HEK293 (cell line): ENCODE measurements at regions not wholly inside any gene's neighbourhood (a gene's known extent, or its start where the extent isn't known, plus 50 kb on each side); places are given as distances from the start of the nearest gene placed in this dataset.

Source experiments
- CTCF ChIA-PET: fragments of 350-600 bp; formaldehyde crosslinking; extraction: SDS; loops from one replicate; lab custom pipeline; 2021; ENCODE audit warnings: antibody characterized with exemption; lab: Yijun Ruan, JAX
- POLR2A ChIA-PET: fragments of 300-600 bp; formaldehyde crosslinking; extraction: SDS; loops from one replicate; lab custom pipeline; 2020; ENCODE audit warnings: antibody characterized with exemption, inconsistent platforms; lab: Yijun Ruan, JAX
- H3K27ac ChIP-seq: fragments of 200-500 bp; sonication (Bioruptor generic); 2 replicates; pipeline ENCODE4 v1.5.1; 2014; ENCODE audit warnings: low read depth, low read length, control low read depth, inconsistent platforms; ENCODE audit errors: extremely low read depth
- H3K36me3 ChIP-seq, 2 experiments: fragments of 200-500 bp in 1 of 2; sonication (Bioruptor generic) in 1 of 2; 1 replicate in 1 of 2; 2 replicates in 1 of 2; pipeline ENCODE4 v1.5.1; 2014 to 2017; ENCODE audit warnings: inconsistent platforms in 2 of 2, low read length in 2 of 2; ENCODE audit not compliant: control insufficient read depth in 2 of 2, insufficient read depth in 1 of 2
- H3K4me1 ChIP-seq: fragments of 200-500 bp; sonication (Bioruptor generic); 2 replicates; pipeline ENCODE4 v1.5.1; 2014; ENCODE audit warnings: mild to moderate bottlenecking, low read length, inconsistent platforms; ENCODE audit not compliant: control insufficient read depth, insufficient read depth
- H3K4me3 ChIP-seq: 2 replicates; pipeline ENCODE4 v1.5.1; 2011; ENCODE audit warnings: low read depth, mild to moderate bottlenecking, control low read depth, low read length, moderate library complexity
- H3K9me3 ChIP-seq: fragments of 200-500 bp; sonication (Bioruptor generic); 2 replicates; pipeline ENCODE4 v1.5.1; 2014; ENCODE audit warnings: low read depth, low read length, inconsistent platforms; ENCODE audit not compliant: control insufficient read depth, insufficient read depth
- BCL11A ChIP-seq: fragments of 450-650 bp; formaldehyde crosslinking; IDR thresholded peaks from 2 replicates; pipeline ENCODE4 v1.5.1; 2016; ENCODE audit warnings: low read depth, missing biosample characterization, missing genetic modification characterization
- EGR2 ChIP-seq: fragments of 450-650 bp; formaldehyde crosslinking; IDR thresholded peaks from 2 replicates; pipeline ENCODE4 v1.5.1; 2016; ENCODE audit warnings: low read depth, missing biosample characterization, missing genetic modification characterization
- FEZF1 ChIP-seq: fragments of 450-650 bp; formaldehyde crosslinking; IDR thresholded peaks from 2 replicates; pipeline ENCODE4 v1.5.1; 2016; ENCODE audit warnings: missing biosample characterization, missing genetic modification characterization
- GLIS2 ChIP-seq: fragments of 450-650 bp; formaldehyde crosslinking; IDR thresholded peaks from 2 replicates; pipeline ENCODE4 v1.5.1; 2016; ENCODE audit warnings: missing biosample characterization, missing genetic modification characterization
- SETDB1 ChIP-seq: IDR thresholded peaks from one replicate; pipeline ENCODE4 v1.6.1; 2017; ENCODE audit warnings: mild to moderate bottlenecking, low read length, moderate library complexity, mixed read lengths; ENCODE audit not compliant: insufficient read length
- SP7 ChIP-seq: fragments of 450-650 bp; formaldehyde crosslinking; IDR thresholded peaks from 2 replicates; pipeline ENCODE4 v1.5.1; 2016; ENCODE audit warnings: missing biosample characterization, missing genetic modification characterization
- YY2 ChIP-seq: fragments of 450-650 bp; formaldehyde crosslinking; IDR thresholded peaks from 2 replicates; pipeline ENCODE4 v1.5.1; 2016; ENCODE audit warnings: missing biosample characterization, missing genetic modification characterization
- ZBTB6 ChIP-seq: fragments of 450-650 bp; formaldehyde crosslinking; IDR thresholded peaks from 2 replicates; pipeline ENCODE4 v1.5.1; 2017; ENCODE audit warnings: missing biosample characterization, missing genetic modification characterization
- ZBTB7A ChIP-seq: fragments of 450-650 bp; formaldehyde crosslinking; IDR thresholded peaks from 2 replicates; pipeline ENCODE4 v1.5.1; 2016; ENCODE audit warnings: low read depth, missing biosample characterization, missing genetic modification characterization
- ZBTB8A ChIP-seq: fragments of 450-650 bp; formaldehyde crosslinking; IDR thresholded peaks from 2 replicates; pipeline ENCODE4 v1.5.1; 2016; ENCODE audit warnings: missing biosample characterization, missing genetic modification characterization
- ZIC2 ChIP-seq: fragments of 450-650 bp; formaldehyde crosslinking; IDR thresholded peaks from 2 replicates; pipeline ENCODE4 v1.5.1; 2016; ENCODE audit warnings: missing biosample characterization, missing genetic modification characterization
- ZNF10 ChIP-seq: fragments of 450-650 bp; formaldehyde crosslinking; IDR thresholded peaks from 2 replicates; pipeline ENCODE4 v1.5.1; 2017; ENCODE audit warnings: missing biosample characterization, missing genetic modification characterization
- ZNF16 ChIP-seq: fragments of 450-650 bp; formaldehyde crosslinking; IDR thresholded peaks from 2 replicates; pipeline ENCODE4 v1.5.1; 2016; ENCODE audit warnings: low read depth, missing biosample characterization, missing genetic modification characterization
- ZNF23 ChIP-seq: fragments of 450-650 bp; formaldehyde crosslinking; IDR thresholded peaks from 2 replicates; pipeline ENCODE4 v1.5.1; 2016; ENCODE audit warnings: missing biosample characterization, missing genetic modification characterization, borderline replicate concordance
- ZNF239 ChIP-seq: fragments of 450-650 bp; formaldehyde crosslinking; IDR thresholded peaks from 2 replicates; pipeline ENCODE4 v1.5.1; 2016; ENCODE audit warnings: missing biosample characterization, missing genetic modification characterization
- ZNF37A ChIP-seq: fragments of 450-650 bp; IDR thresholded peaks from 2 replicates; pipeline ENCODE4 v1.5.1; 2018; ENCODE audit warnings: missing biosample characterization, missing genetic modification characterization
- ZNF473 ChIP-seq: fragments of 450-650 bp; formaldehyde crosslinking; IDR thresholded peaks from 2 replicates; pipeline ENCODE4 v1.5.1; 2017; ENCODE audit warnings: missing biosample characterization, missing genetic modification characterization
- ZNF48 ChIP-seq: fragments of 450-650 bp; formaldehyde crosslinking; IDR thresholded peaks from 2 replicates; pipeline ENCODE4 v1.5.1; 2016; ENCODE audit warnings: missing biosample characterization, missing genetic modification characterization
- ZNF521 ChIP-seq: fragments of 450-650 bp; formaldehyde crosslinking; IDR thresholded peaks from 2 replicates; pipeline ENCODE4 v1.5.1; 2017; ENCODE audit warnings: missing biosample characterization, mild to moderate bottlenecking, missing genetic modification characterization
- ZNF621 ChIP-seq: fragments of 450-650 bp; formaldehyde crosslinking; IDR thresholded peaks from 2 replicates; pipeline ENCODE4 v1.5.1; 2017; ENCODE audit warnings: missing biosample characterization, missing genetic modification characterization
- ZNF629 ChIP-seq: fragments of 450-650 bp; formaldehyde crosslinking; IDR thresholded peaks from 2 replicates; pipeline ENCODE4 v1.5.1; 2017; ENCODE audit warnings: missing biosample characterization, missing genetic modification characterization
- ZNF664 ChIP-seq: fragments of 450-650 bp; formaldehyde crosslinking; IDR thresholded peaks from 2 replicates; pipeline ENCODE4 v1.5.1; 2016; ENCODE audit warnings: missing biosample characterization, missing genetic modification characterization
- ZNF776 ChIP-seq: fragments of 450-650 bp; formaldehyde crosslinking; IDR thresholded peaks from 2 replicates; pipeline ENCODE4 v1.5.0; 2017; ENCODE audit warnings: missing biosample characterization, missing genetic modification characterization, borderline replicate concordance

- H3K4me1 ChIP-seq, result no peaks in the 10 kb centered on the region
- H3K36me3 ChIP-seq, result no peaks in the 10 kb centered on the region
- H3K27ac ChIP-seq, result no peak overlapping the region
- H3K9me3 ChIP-seq, result no peaks in the 10 kb centered on the region
- TF ChIP-seq GLIS2 (tag by site-specific recombination), result no peak
- ChIA-PET POLR2A (no interaction called here), CTCF (no interaction called here)
- H3K4me3 ChIP-seq, result no peak overlapping the region
Measured at GRCh38 chr6:156258981-156259380, 518.2 kb upstream of the ARID1B start.

- no peak overlapping the region for H3K4me3 ChIP-seq
- H3K4me1 ChIP-seq, result no peaks in the 10 kb centered on the region
- no peaks in the 10 kb centered on the region; the same call in 1 of the 2 replicates for H3K9me3 ChIP-seq
- CTCF ChIA-PET, result interaction anchor here (0.5 to 0.6 kb wide), 2 partner anchors 52 to 402 kb away, joined by 3 to 4 read pairs; no protein-coding TSS in a partner anchor
- POLR2A ChIA-PET, result no interaction called here
- TF ChIP-seq ZNF776 (tag by site-specific recombination) (no peak), ZNF521 (no peak), SP7 (no peak), YY2 (tag by site-specific recombination) (no peak), ZBTB8A (no peak), ZBTB6 (tag by site-specific recombination) (no peak), EGR2 (tag by site-specific recombination) (no peak), ZNF48 (no peak), ZNF23 (tag by site-specific recombination) (no peak), ZNF621 (tag by site-specific recombination) (no peak), BCL11A (no peak), ZNF664 (tag by site-specific recombination) (no peak), SETDB1 (no peak), ZNF473 (no peak), ZBTB7A (no peak)
- no peaks in the 10 kb centered on the region for H3K36me3 ChIP-seq
- no peak overlapping the region for H3K27ac ChIP-seq
Measured at GRCh38 chr6:156256161-156256560, 521.0 kb upstream of the ARID1B start.

- Histone ChIP-seq H3K9me3 (no peaks in the 10 kb centered on the region; the same call in 1 of the 2 replicates), H3K36me3 (no peaks in the 10 kb centered on the region), H3K4me3 (no peak overlapping the region), H3K27ac (no peak overlapping the region), H3K4me1 (no peaks in the 10 kb centered on the region)
- CTCF ChIA-PET, result no interaction called here
- POLR2A ChIA-PET, result no interaction called here
- no peak for TF ChIP-seq ZNF629 (tag by site-specific recombination)
- TF ChIP-seq ZNF239 (tag by site-specific recombination), result no peak
- TF ChIP-seq ZNF37A (tag by site-specific recombination), result no peak
- no peak for TF ChIP-seq ZIC2 (tag by site-specific recombination)
- no peak for TF ChIP-seq FEZF1
Measured at GRCh38 chr6:156254240-156254639, 522.9 kb upstream of the ARID1B start.

GRCh38 chr6:156250593-156250992 is 526.6 kb upstream of the ARID1B start:
- no peak overlapping the region for H3K4me3 ChIP-seq
- H3K36me3 ChIP-seq, result no peaks in the 10 kb centered on the region
- CTCF ChIA-PET, result no interaction called here
- no peak for TF ChIP-seq ZNF16 (tag by site-specific recombination)
- TF ChIP-seq ZNF10 (tag by site-specific recombination), result no peak
- POLR2A ChIA-PET, result no interaction called here
- no peak overlapping the region for H3K27ac ChIP-seq
- H3K4me1 ChIP-seq, result no peaks in the 10 kb centered on the region
- no peaks in the 10 kb centered on the region; the same call in 1 of the 2 replicates for H3K9me3 ChIP-seq
